ENCODE measurements at regions not wholly inside any gene's neighbourhood (a gene's known extent, or its start where the extent isn't known, plus 50 kb on each side); places are given as distances from the start of the nearest gene placed in this dataset.

DNA sequence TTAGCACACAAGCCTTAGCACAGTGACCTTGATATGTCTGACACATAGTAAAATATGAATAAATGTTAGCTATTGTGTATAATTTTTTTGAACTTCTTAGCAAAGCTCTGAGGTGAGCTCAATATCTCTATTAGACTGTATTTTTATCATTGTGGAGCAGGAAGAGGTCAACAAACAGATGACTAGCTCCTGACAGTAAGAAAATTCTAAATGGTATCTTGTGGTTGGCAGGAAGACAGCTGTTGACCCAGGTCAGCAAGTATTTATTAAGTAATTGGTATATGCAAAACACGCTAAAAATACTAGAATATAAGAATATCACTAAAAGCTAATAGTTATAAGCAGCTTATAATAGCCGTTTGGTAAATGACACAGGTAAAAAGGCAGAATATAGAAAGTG, 77.5 kb upstream of the MARCKS start:
- Histone ChIP-seq H3K36me3 (replicated peaks; ENCODE audit: insufficient read depth, low read length) (no peaks in the 10 kb centered on the region), H3K4me3 (ENCODE audit: low read length) (no peak overlapping the region), H3K27me3 (replicated peaks; ENCODE audit: insufficient read depth, low read length) (no peaks in the 10 kb centered on the region), H3K9me2 (replicated peaks; ENCODE audit: insufficient read depth, low read length) (no peaks in the 10 kb centered on the region), H3K27ac (ENCODE audit: low read length) (no peak overlapping the region), H3K9me3 (replicated peaks; ENCODE audit: insufficient read depth, low read length) (no peaks in the 10 kb centered on the region), H3F3A (ENCODE audit: insufficient read depth, low read length) (no peaks in the 10 kb centered on the region), H3K4me2 (ENCODE audit: low read depth, low read length) (no peak overlapping the region), H4K20me1 (ENCODE audit: insufficient read depth, low read length) (no peaks in the 10 kb centered on the region), H3K4me1 (ENCODE audit: low read length) (no peaks in the 10 kb centered on the region), H3K9ac (ENCODE audit: low read length) (no peak overlapping the region), H2AFZ (ENCODE audit: low read length) (no peak overlapping the region), H3K79me2 (ENCODE audit: low read length) (no peaks in the 10 kb centered on the region)
- TF ChIP-seq, protein P1, sequence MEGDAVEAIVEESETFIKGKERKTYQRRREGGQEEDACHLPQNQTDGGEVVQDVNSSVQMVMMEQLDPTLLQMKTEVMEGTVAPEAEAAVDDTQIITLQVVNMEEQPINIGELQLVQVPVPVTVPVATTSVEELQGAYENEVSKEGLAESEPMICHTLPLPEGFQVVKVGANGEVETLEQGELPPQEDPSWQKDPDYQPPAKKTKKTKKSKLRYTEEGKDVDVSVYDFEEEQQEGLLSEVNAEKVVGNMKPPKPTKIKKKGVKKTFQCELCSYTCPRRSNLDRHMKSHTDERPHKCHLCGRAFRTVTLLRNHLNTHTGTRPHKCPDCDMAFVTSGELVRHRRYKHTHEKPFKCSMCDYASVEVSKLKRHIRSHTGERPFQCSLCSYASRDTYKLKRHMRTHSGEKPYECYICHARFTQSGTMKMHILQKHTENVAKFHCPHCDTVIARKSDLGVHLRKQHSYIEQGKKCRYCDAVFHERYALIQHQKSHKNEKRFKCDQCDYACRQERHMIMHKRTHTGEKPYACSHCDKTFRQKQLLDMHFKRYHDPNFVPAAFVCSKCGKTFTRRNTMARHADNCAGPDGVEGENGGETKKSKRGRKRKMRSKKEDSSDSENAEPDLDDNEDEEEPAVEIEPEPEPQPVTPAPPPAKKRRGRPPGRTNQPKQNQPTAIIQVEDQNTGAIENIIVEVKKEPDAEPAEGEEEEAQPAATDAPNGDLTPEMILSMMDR (IDR thresholded peaks at IDR 0.05; ENCODE audit: low read length): no peak
- TF ChIP-seq EZH2 (optimal IDR thresholded peaks at IDR 0.05; ENCODE audit: low read depth, low read length): no peak
- TF ChIP-seq EZH2phosphoT487 (IDR thresholded peaks at IDR 0.05; ENCODE audit: low read length): no peak
- no peak for DNase-seq

DNA sequence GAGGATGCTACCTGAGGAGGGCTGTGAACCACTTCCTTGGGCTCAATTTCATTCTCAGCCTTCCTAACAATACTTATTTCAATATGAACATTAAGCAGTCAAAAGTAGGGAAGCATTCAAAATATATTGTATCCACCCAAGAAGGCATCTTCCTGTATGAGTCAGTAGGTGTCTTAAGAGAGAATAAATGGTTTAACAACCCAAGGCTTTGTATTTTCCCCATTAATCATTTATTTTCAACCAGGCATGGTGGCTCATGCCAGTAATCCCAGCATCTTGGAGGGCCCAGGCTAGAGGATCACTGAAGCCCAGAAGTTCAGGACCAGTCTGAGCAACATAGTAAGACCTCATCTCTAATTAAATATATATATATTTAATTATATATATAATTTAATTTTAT, 74.5 kb upstream of the MARCKS start:
- Histone ChIP-seq H3K79me2 (ENCODE audit: low read length) (no peaks in the 10 kb centered on the region), H2AFZ (ENCODE audit: low read length) (no peak overlapping the region), H3F3A (ENCODE audit: insufficient read depth, low read length) (no peaks in the 10 kb centered on the region), H3K4me1 (ENCODE audit: low read length) (no peaks in the 10 kb centered on the region), H3K4me2 (ENCODE audit: low read depth, low read length) (no peak overlapping the region), H4K20me1 (ENCODE audit: insufficient read depth, low read length) (no peaks in the 10 kb centered on the region), H3K9me3 (replicated peaks; ENCODE audit: insufficient read depth, low read length) (no peaks in the 10 kb centered on the region), H3K4me3 (ENCODE audit: low read length) (no peak overlapping the region), H3K27ac (ENCODE audit: low read length) (no peak overlapping the region), H3K27me3 (replicated peaks; ENCODE audit: insufficient read depth, low read length) (no peaks in the 10 kb centered on the region), H3K9ac (ENCODE audit: low read length) (no peak overlapping the region), H3K36me3 (replicated peaks; ENCODE audit: insufficient read depth, low read length) (no peaks in the 10 kb centered on the region), H3K9me2 (replicated peaks; ENCODE audit: insufficient read depth, low read length) (no peaks in the 10 kb centered on the region)
- DNase-seq: no peak
- TF ChIP-seq EZH2phosphoT487 (IDR thresholded peaks at IDR 0.05; ENCODE audit: low read length) (no peak), EZH2 (optimal IDR thresholded peaks at IDR 0.05; ENCODE audit: low read depth, low read length) (no peak)
- TF ChIP-seq, protein P1 (IDR thresholded peaks at IDR 0.05; ENCODE audit: low read length): no peak

DNA sequence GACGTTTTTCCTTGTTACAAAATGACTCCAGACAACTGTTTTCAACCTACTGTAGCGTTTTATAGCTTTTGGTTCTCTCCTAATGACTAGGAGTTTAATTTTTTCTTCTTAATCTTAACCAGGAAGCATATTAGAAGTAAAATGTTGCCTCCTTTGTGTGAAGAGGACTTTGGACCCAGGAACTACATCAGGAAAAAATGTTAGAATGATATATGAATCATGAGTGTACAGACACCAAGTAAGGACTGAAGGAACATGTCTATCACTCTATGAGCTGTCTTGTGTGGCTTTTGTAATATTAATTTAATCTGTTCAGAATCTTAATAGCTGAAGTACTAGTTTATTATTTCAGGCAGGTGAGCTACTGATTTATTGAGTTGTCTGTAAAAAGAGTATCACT, 71.0 kb upstream of the MARCKS start:
- Histone ChIP-seq H3K4me2 (ENCODE audit: low read depth, low read length) (no peak overlapping the region), H3K4me1 (ENCODE audit: low read length) (no peaks in the 10 kb centered on the region), H3K27me3 (replicated peaks; ENCODE audit: insufficient read depth, low read length) (no peaks in the 10 kb centered on the region), H3K27ac (ENCODE audit: low read length) (no peak overlapping the region), H3K79me2 (ENCODE audit: low read length) (no peaks in the 10 kb centered on the region), H3K4me3 (ENCODE audit: low read length) (no peak overlapping the region), H4K20me1 (ENCODE audit: insufficient read depth, low read length) (no peaks in the 10 kb centered on the region), H3F3A (ENCODE audit: insufficient read depth, low read length) (no peaks in the 10 kb centered on the region), H3K9me2 (replicated peaks; ENCODE audit: insufficient read depth, low read length) (no peaks in the 10 kb centered on the region), H2AFZ (ENCODE audit: low read length) (no peak overlapping the region), H3K9ac (ENCODE audit: low read length) (no peak overlapping the region), H3K9me3 (replicated peaks; ENCODE audit: insufficient read depth, low read length) (no peaks in the 10 kb centered on the region), H3K36me3 (replicated peaks; ENCODE audit: insufficient read depth, low read length) (no peaks in the 10 kb centered on the region)
- TF ChIP-seq EZH2 (optimal IDR thresholded peaks at IDR 0.05; ENCODE audit: low read depth, low read length): no peak
- TF ChIP-seq EZH2phosphoT487 (IDR thresholded peaks at IDR 0.05; ENCODE audit: low read length): no peak
- TF ChIP-seq, protein P1 (IDR thresholded peaks at IDR 0.05; ENCODE audit: low read length): no peak
- DNase-seq: no peak

Data from MM.1S (cell line).